ENCODE measurements at regions not wholly inside any gene's neighbourhood (a gene's known extent, or its start where the extent isn't known, plus 50 kb on each side); places are given as distances from the start of the nearest gene placed in this dataset.

- FAIRE-seq (peak; percentile 71), DNase-seq (ENCODE audit: low read depth, low spot score) (no peak)
- Histone ChIP-seq H3K9me1 (ENCODE audit: control insufficient read depth, extremely low read depth, insufficient read depth, low read length) (no peaks in the 10 kb centered on the region), H3K9me3 (ENCODE audit: control insufficient read depth, low read depth, low read length) (no peaks in the 10 kb centered on the region), H4K20me1 (ENCODE audit: control insufficient read depth, extremely low read depth, insufficient read depth, low read length) (no peaks in the 10 kb centered on the region), H3K79me2 (ENCODE audit: control insufficient read depth, insufficient read depth, low read length) (no peaks in the 10 kb centered on the region), H3K4me1 (ENCODE audit: control insufficient read depth, extremely low read depth, insufficient read depth, low read length) (peaks cover 63% of the 10 kb centered on the region), H3K4me3 (ENCODE audit: control insufficient read depth in 2 of 3, extremely low read depth in 1 of 3, insufficient read depth in 2 of 3, low read depth in 1 of 3, low read length in 3 of 3) (peak overlapping the region in 1 of 3 experiments; percentile 16), H3K36me3 (ENCODE audit: control insufficient read depth in 2 of 2, extremely low read depth in 1 of 2, insufficient read depth in 2 of 2, low read length in 2 of 2) (no peaks in the 10 kb centered on the region), H3K4me2 (ENCODE audit: control insufficient read depth, extremely low read depth, insufficient read depth, low read depth, low read length) (peak overlapping the region; percentile 72), H3K27ac (ENCODE audit: control insufficient read depth, insufficient read depth, low read length) (peak overlapping the region; percentile 77), H2AFZ (ENCODE audit: control insufficient read depth, low read length) (no peak overlapping the region), H3K27me3 (ENCODE audit: control insufficient read depth, extremely low read depth, insufficient read depth, low read length) (no peaks in the 10 kb centered on the region), H3K9ac (ENCODE audit: control insufficient read depth, extremely low read depth, insufficient read depth, low read length) (peak overlapping the region; percentile 49)
- TF ChIP-seq EZH2 (IDR thresholded peaks at IDR 0.05; ENCODE audit: low read length) (no peak), CTCF (optimal IDR thresholded peaks at IDR 0.05 in 1 of 3, IDR thresholded peaks at IDR 0.05 in 1 of 3, conservative IDR thresholded peaks at IDR 0.05 in 1 of 3; ENCODE audit: extremely low read depth in 1 of 3, insufficient read depth in 2 of 3, low read length in 3 of 3) (no peak)
- dilution Hi-C loops (cut with MboI; ENCODE audit: extremely low pct_ligation_motif_present, low sequenced_read_pairs): no loop called here
Measured at GRCh38 chr6:12577124-12577850, 139.3 kb upstream of the PHACTR1 start.

- Histone ChIP-seq H2AFZ (ENCODE audit: control insufficient read depth, low read length) (no peak overlapping the region), H3K9me3 (ENCODE audit: control insufficient read depth, low read depth, low read length) (no peaks in the 10 kb centered on the region), H3K4me1 (ENCODE audit: control insufficient read depth, extremely low read depth, insufficient read depth, low read length) (peaks cover 55% of the 10 kb centered on the region), H3K9me1 (ENCODE audit: control insufficient read depth, extremely low read depth, insufficient read depth, low read length) (no peaks in the 10 kb centered on the region), H4K20me1 (ENCODE audit: control insufficient read depth, extremely low read depth, insufficient read depth, low read length) (no peaks in the 10 kb centered on the region), H3K4me2 (ENCODE audit: control insufficient read depth, extremely low read depth, insufficient read depth, low read depth, low read length) (peak overlapping the region; percentile 72), H3K79me2 (ENCODE audit: control insufficient read depth, insufficient read depth, low read length) (no peaks in the 10 kb centered on the region), H3K27me3 (ENCODE audit: control insufficient read depth, extremely low read depth, insufficient read depth, low read length) (no peaks in the 10 kb centered on the region), H3K4me3 (ENCODE audit: control insufficient read depth in 2 of 3, extremely low read depth in 1 of 3, insufficient read depth in 2 of 3, low read depth in 1 of 3, low read length in 3 of 3) (no peak overlapping the region), H3K9ac (ENCODE audit: control insufficient read depth, extremely low read depth, insufficient read depth, low read length) (peak overlapping the region; percentile 49), H3K36me3 (ENCODE audit: control insufficient read depth in 2 of 2, extremely low read depth in 1 of 2, insufficient read depth in 2 of 2, low read length in 2 of 2) (no peaks in the 10 kb centered on the region), H3K27ac (ENCODE audit: control insufficient read depth, insufficient read depth, low read length) (peak overlapping the region; percentile 77)
- FAIRE-seq: no peak
- TF ChIP-seq EZH2 (IDR thresholded peaks at IDR 0.05; ENCODE audit: low read length): no peak
- no peak for TF ChIP-seq CTCF (optimal IDR thresholded peaks at IDR 0.05 in 1 of 3, IDR thresholded peaks at IDR 0.05 in 1 of 3, conservative IDR thresholded peaks at IDR 0.05 in 1 of 3; ENCODE audit: extremely low read depth in 1 of 3, insufficient read depth in 2 of 3, low read length in 3 of 3)
- no peak for DNase-seq (ENCODE audit: low read depth, low spot score)
- dilution Hi-C loops (cut with MboI; ENCODE audit: extremely low pct_ligation_motif_present, low sequenced_read_pairs): no loop called here
Measured at GRCh38 chr6:12578097-12578496, 138.5 kb upstream of the PHACTR1 start.
